A549 (cell line): ENCODE measurements at regions not wholly inside any gene's neighbourhood (a gene's known extent, or its start where the extent isn't known, plus 50 kb on each side); places are given as distances from the start of the nearest gene placed in this dataset.

Experiments
- ATAC-seq, 2 experiments: fragments of 200-7000 bp in 1 of 2; fragments of >200 bp in 1 of 2; cut with Nextera tagmentation in 1 of 2; cut with Tn5 transposase in 1 of 2; 3 replicates each; pipeline versions ENCODE4 v1.8.0 to v1.9.1; 2018 to 2020; ENCODE audit warnings: mild to moderate bottlenecking in 1 of 2, moderate library complexity in 1 of 2
- CTCF ChIA-PET: fragments of 300-600 bp; sonication (Branson Sonifier 250); formaldehyde crosslinking; extraction: SDS; loops from one replicate; lab custom pipeline; 2021; ENCODE audit warnings: antibody characterized with exemption, inconsistent platforms; lab: Yijun Ruan, JAX
- POLR2A ChIA-PET: fragments of 350-600 bp; formaldehyde crosslinking; extraction: SDS; loops from one replicate; lab custom pipeline; 2021; ENCODE audit warnings: antibody characterized with exemption, inconsistent platforms; lab: Yijun Ruan, JAX
- DNase-seq, 2 experiments: peaks; one replicate each; pipeline versions ENCODE4 v3.0.0 to v3.0.0-alpha.2; 2011 to 2016; ENCODE audit warnings: low read depth in 1 of 2, low spot score in 1 of 2
- FAIRE-seq: peaks from 2 replicates; lab custom pipeline; 2011; peaks lifted over from hg19 to GRCh38; lab: Jason Lieb, UNC
- H3K27ac ChIP-seq, 2 experiments: fragments of >200 bp; sonication (Bioruptor Twin); formaldehyde crosslinking; 3 replicates each; pipeline ENCODE4 v1.5.1; 2016 to 2017
- H3K4me1 ChIP-seq: fragments of >200 bp; sonication (Bioruptor Twin); formaldehyde crosslinking; 3 replicates; pipeline ENCODE4 v1.6.1; 2016
- H3K4me2 ChIP-seq: fragments of >200 bp; sonication (Bioruptor Twin); formaldehyde crosslinking; 3 replicates; pipeline ENCODE4 v1.6.1; 2016
- H3K4me3 ChIP-seq: fragments of >200 bp; sonication (Bioruptor Twin); formaldehyde crosslinking; 3 replicates; pipeline ENCODE4 v1.5.1; 2016
- H3K9me3 ChIP-seq: fragments of >200 bp; sonication (Bioruptor Twin); formaldehyde crosslinking; 3 replicates; pipeline ENCODE4 v1.6.1; 2016
- CBX8 ChIP-seq: fragments of 200-600 bp; sonication (generic); IDR thresholded peaks from 2 replicates; pipeline ENCODE4 v1.6.1; 2016
- CHD4 ChIP-seq: fragments of 200-600 bp; sonication (generic); IDR thresholded peaks from 2 replicates; pipeline ENCODE4 v1.6.1; 2016; ENCODE audit warnings: antibody characterized with exemption, mild to moderate bottlenecking, borderline replicate concordance
- EHF ChIP-seq: fragments of 250-450 bp; sonication (Bioruptor Pico); IDR thresholded peaks from 2 replicates; pipeline ENCODE4 v1.5.0; 2020; ENCODE audit warnings: mild to moderate bottlenecking
- EHMT2 ChIP-seq: fragments of 200-600 bp; sonication (generic); IDR thresholded peaks from 2 replicates; pipeline ENCODE4 v1.6.1; 2016; ENCODE audit warnings: antibody characterized with exemption, low read depth, mild to moderate bottlenecking, moderate library complexity
- EP300 ChIP-seq, 2 experiments: fragments of >200 bp; sonication (Bioruptor Twin); formaldehyde crosslinking; IDR thresholded peaks; 2 replicates in 1 of 2; 3 replicates in 1 of 2; pipeline ENCODE4 v1.6.1; 2016 to 2017
- FOSB ChIP-seq: fragments of 250-450 bp; sonication (Bioruptor Pico); IDR thresholded peaks from 2 replicates; pipeline ENCODE4 v1.5.0; 2020; ENCODE audit warnings: mild to moderate bottlenecking, moderate library complexity
- FOSL2 ChIP-seq, 2 experiments: fragments of 450-650 bp in 1 of 2; fragments of >200 bp in 1 of 2; sonication (Bioruptor Twin) in 1 of 2; formaldehyde crosslinking; IDR thresholded peaks; 2 replicates each; pipeline versions ENCODE4 v1.5.0 to v1.6.1; 2016 to 2020; ENCODE audit warnings: mild to moderate bottlenecking in 1 of 2, moderate library complexity in 1 of 2
- HEYL ChIP-seq: fragments of 250-450 bp; sonication (Bioruptor Pico); IDR thresholded peaks from 2 replicates; pipeline ENCODE4 v1.8.0; 2021; ENCODE audit warnings: mild to moderate bottlenecking, moderate library complexity
- HOXA7 ChIP-seq: fragments of 250-450 bp; sonication (Bioruptor Pico); IDR thresholded peaks from 2 replicates; pipeline ENCODE4 v1.5.0; 2020; ENCODE audit warnings: mild to moderate bottlenecking, moderate library complexity
- HOXB13 ChIP-seq: fragments of 250-450 bp; sonication (Bioruptor Pico); IDR thresholded peaks from 2 replicates; pipeline ENCODE4 v1.5.0; 2020; ENCODE audit warnings: low read depth, mild to moderate bottlenecking, moderate library complexity
- HOXB5 ChIP-seq: fragments of 250-450 bp; sonication (Bioruptor Pico); IDR thresholded peaks from 2 replicates; pipeline ENCODE4 v1.5.0; 2020; ENCODE audit warnings: mild to moderate bottlenecking, moderate library complexity
- JUNB ChIP-seq: fragments of >200 bp; sonication (Bioruptor Twin); formaldehyde crosslinking; IDR thresholded peaks from 2 replicates; pipeline ENCODE4 v1.6.1; 2016
- KDM1A ChIP-seq: fragments of 200-600 bp; sonication (generic); IDR thresholded peaks from 2 replicates; pipeline ENCODE4 v1.6.1; 2016; ENCODE audit warnings: low read depth, mild to moderate bottlenecking
- MAFK ChIP-seq: fragments of 450-650 bp; IDR thresholded peaks from 2 replicates; pipeline ENCODE4 v1.6.1; 2014; ENCODE audit not compliant: partially characterized antibody
- NPAS2 ChIP-seq: fragments of 250-450 bp; sonication (Bioruptor Pico); IDR thresholded peaks from 2 replicates; pipeline ENCODE4 v1.8.0; 2022; ENCODE audit warnings: mild to moderate bottlenecking, moderate library complexity, borderline replicate concordance
- RAD21 ChIP-seq, 2 experiments: fragments of >200 bp in 1 of 2; sonication (Bioruptor Twin) in 1 of 2; formaldehyde crosslinking in 1 of 2; IDR thresholded peaks in 1 of 2; conservative IDR thresholded peaks in 1 of 2; 2 replicates in 1 of 2; 3 replicates in 1 of 2; pipeline ENCODE4 v1.6.1; 2012 to 2018; ENCODE audit warnings: inconsistent platforms in 1 of 2
- REST ChIP-seq: fragments of 200-600 bp; sonication (generic); IDR thresholded peaks from 2 replicates; pipeline ENCODE4 v1.6.1; 2016; ENCODE audit warnings: antibody characterized with exemption, mild to moderate bottlenecking, moderate library complexity
- SMC3 ChIP-seq: fragments of >200 bp; sonication (Bioruptor Twin); formaldehyde crosslinking; IDR thresholded peaks from 3 replicates; pipeline ENCODE4 v1.6.1; 2018; ENCODE audit warnings: inconsistent platforms
- SREBF2 ChIP-seq: fragments of 450-650 bp; IDR thresholded peaks from 2 replicates; pipeline ENCODE4 v1.6.1; 2014; ENCODE audit warnings: mild to moderate bottlenecking, moderate library complexity
- TFCP2L1 ChIP-seq: fragments of 250-450 bp; sonication (Bioruptor Pico); IDR thresholded peaks from 2 replicates; pipeline ENCODE4 v1.5.0; 2021; ENCODE audit warnings: mild to moderate bottlenecking
- ZFP36 ChIP-seq: fragments of 450-650 bp; IDR thresholded peaks from 2 replicates; pipeline ENCODE4 v1.6.1; 2014; ENCODE audit warnings: borderline replicate concordance; ENCODE audit not compliant: partially characterized antibody
- WGBS: methylation state at CpG from one replicate; pipeline ENCODE4 v1.1.6; 2017; ENCODE audit errors: missing lambda C conversion rate; 5-methylcytosine and 5-hydroxymethylcytosine counted together
- TF ChIP-seq, protein P1 (sequence below): fragments of 150-350 bp; IDR thresholded peaks from 2 replicates; pipeline ENCODE4 v1.6.1; 2014; ENCODE audit warnings: low read depth, mild to moderate bottlenecking, low read length
- TF ChIP-seq, protein P2 (sequence below): IDR thresholded peaks from 2 replicates; pipeline ENCODE4 v1.6.1; 2012; ENCODE audit warnings: low read depth, borderline replicate concordance

DNA sequence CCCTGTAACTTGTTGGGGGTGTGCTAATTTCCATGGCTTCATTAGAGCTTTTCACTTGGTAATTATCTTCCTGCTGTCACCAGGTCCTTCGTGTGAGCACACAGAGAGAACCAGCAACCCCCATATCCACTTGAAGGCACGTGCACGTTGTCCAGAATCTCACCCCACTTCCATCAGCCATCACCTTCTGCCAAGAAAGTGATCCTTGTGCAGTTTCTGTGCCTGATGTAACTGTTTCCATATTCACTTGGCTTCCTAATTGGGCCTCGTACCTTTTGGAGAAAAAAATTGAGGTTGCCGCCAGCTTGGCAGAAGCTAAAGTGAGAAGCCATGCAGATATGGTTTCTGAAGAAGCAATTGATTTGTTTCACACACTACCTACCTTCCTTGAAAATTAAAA is 153.7 kb upstream of the TSHZ2 start:
- Histone ChIP-seq H3K27ac (no peak overlapping the region), H3K4me1 (no peaks in the 10 kb centered on the region), H3K4me3 (no peak overlapping the region), H3K4me2 (no peak overlapping the region), H3K9me3 (no peaks in the 10 kb centered on the region)
- no peak for TF ChIP-seq HOXA7 (CRISPR knock-in tag)
- TF ChIP-seq FOSB (CRISPR knock-in tag): no peak
- TF ChIP-seq SMC3: no peak
- TF ChIP-seq TFCP2L1: no peak
- TF ChIP-seq, protein P1, sequence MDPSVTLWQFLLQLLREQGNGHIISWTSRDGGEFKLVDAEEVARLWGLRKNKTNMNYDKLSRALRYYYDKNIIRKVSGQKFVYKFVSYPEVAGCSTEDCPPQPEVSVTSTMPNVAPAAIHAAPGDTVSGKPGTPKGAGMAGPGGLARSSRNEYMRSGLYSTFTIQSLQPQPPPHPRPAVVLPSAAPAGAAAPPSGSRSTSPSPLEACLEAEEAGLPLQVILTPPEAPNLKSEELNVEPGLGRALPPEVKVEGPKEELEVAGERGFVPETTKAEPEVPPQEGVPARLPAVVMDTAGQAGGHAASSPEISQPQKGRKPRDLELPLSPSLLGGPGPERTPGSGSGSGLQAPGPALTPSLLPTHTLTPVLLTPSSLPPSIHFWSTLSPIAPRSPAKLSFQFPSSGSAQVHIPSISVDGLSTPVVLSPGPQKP: no peak
- TF ChIP-seq EHF (CRISPR knock-in tag): no peak
- TF ChIP-seq ZFP36: no peak
- no peak for TF ChIP-seq RAD21 (conservative IDR thresholded peaks at IDR 0.05 in 1 of 2, IDR thresholded peaks at IDR 0.05 in 1 of 2)
- ChIA-PET POLR2A (no interaction called here), CTCF (no interaction called here)
- 22% methylated on average over 5 of the region's 5 CpGs for WGBS
- no peak for ATAC-seq
- FAIRE-seq: no peak
- DNase-seq: no peak

GRCh38 chr20:52817981-52818380 is 154.2 kb upstream of the TSHZ2 start:
- ATAC-seq (no peak), DNase-seq (no peak), FAIRE-seq (no peak)
- Histone ChIP-seq H3K9me3 (no peaks in the 10 kb centered on the region), H3K4me1 (no peaks in the 10 kb centered on the region), H3K4me3 (no peak overlapping the region), H3K4me2 (no peak overlapping the region), H3K27ac (no peak overlapping the region)
- TF ChIP-seq RAD21 (conservative IDR thresholded peaks at IDR 0.05 in 1 of 2, IDR thresholded peaks at IDR 0.05 in 1 of 2): no peak
- TF ChIP-seq NPAS2 (CRISPR knock-in tag): no peak
- TF ChIP-seq HOXB5: no peak
- TF ChIP-seq SREBF2: no peak
- no peak for TF ChIP-seq CBX8
- TF ChIP-seq FOSB (CRISPR knock-in tag): no peak
- no peak for TF ChIP-seq HEYL (CRISPR knock-in tag)
- TF ChIP-seq HOXB13 (CRISPR knock-in tag): no peak
- TF ChIP-seq, protein P2, sequence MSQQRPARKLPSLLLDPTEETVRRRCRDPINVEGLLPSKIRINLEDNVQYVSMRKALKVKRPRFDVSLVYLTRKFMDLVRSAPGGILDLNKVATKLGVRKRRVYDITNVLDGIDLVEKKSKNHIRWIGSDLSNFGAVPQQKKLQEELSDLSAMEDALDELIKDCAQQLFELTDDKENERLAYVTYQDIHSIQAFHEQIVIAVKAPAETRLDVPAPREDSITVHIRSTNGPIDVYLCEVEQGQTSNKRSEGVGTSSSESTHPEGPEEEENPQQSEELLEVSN: no peak
- TF ChIP-seq CHD4: no peak
- TF ChIP-seq MAFK: no peak
- TF ChIP-seq FOSL2 (IDR thresholded peaks at IDR 0.05): no peak
- no peak for TF ChIP-seq FOSL2 (CRISPR knock-in tag; IDR thresholded peaks at IDR 0.05)
- no peak for TF ChIP-seq JUNB
- TF ChIP-seq EHMT2: no peak
- TF ChIP-seq KDM1A: no peak
- no peak for TF ChIP-seq EP300 (IDR thresholded peaks at IDR 0.05)
- TF ChIP-seq REST: no peak
- ChIA-PET CTCF (no interaction called here), POLR2A (no interaction called here)
- 10% methylated on average over 3 of the region's 3 CpGs for WGBS
